ENCODE measurements at regions not wholly inside any gene's neighbourhood (a gene's known extent, or its start where the extent isn't known, plus 50 kb on each side); places are given as distances from the start of the nearest gene placed in this dataset.

DNA sequence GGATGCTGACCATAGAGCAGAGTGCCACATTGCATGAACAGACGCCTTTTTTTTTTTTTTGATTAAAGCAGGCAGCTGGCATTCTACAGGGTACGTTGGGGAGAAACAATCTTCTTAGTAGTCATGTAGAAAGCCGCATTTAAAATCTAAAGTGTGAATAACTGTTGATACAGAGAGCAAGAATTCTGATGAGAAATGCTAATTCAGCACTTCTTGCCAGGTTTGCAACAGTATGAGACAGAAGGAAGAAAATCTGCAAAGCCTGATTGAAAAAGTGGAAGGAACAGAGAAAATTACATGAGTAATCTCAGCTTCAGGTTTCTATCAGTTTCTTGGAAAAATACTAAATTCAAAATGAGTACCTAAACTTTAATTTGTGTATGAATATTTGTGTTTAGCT is 232.7 kb upstream of the CHRM2 start:
- no peak for TF ChIP-seq EZH2 (IDR thresholded peaks at IDR 0.05; ENCODE audit: borderline replicate concordance, low read length)
- TF ChIP-seq, protein P1, sequence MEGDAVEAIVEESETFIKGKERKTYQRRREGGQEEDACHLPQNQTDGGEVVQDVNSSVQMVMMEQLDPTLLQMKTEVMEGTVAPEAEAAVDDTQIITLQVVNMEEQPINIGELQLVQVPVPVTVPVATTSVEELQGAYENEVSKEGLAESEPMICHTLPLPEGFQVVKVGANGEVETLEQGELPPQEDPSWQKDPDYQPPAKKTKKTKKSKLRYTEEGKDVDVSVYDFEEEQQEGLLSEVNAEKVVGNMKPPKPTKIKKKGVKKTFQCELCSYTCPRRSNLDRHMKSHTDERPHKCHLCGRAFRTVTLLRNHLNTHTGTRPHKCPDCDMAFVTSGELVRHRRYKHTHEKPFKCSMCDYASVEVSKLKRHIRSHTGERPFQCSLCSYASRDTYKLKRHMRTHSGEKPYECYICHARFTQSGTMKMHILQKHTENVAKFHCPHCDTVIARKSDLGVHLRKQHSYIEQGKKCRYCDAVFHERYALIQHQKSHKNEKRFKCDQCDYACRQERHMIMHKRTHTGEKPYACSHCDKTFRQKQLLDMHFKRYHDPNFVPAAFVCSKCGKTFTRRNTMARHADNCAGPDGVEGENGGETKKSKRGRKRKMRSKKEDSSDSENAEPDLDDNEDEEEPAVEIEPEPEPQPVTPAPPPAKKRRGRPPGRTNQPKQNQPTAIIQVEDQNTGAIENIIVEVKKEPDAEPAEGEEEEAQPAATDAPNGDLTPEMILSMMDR (IDR thresholded peaks at IDR 0.05; ENCODE audit: low read length): no peak

Data from OCI-LY1 (cell line).